ENCODE measurements at regions not wholly inside any gene's neighbourhood (a gene's known extent, or its start where the extent isn't known, plus 50 kb on each side); places are given as distances from the start of the nearest gene placed in this dataset.

- Histone ChIP-seq H3K27me3 (no peaks in the 10 kb centered on the region), H3K9me3 (replicated peaks in 1 of 3) (no peaks in the 10 kb centered on the region), H3K4me1 (replicated peaks in 1 of 2) (no peaks in the 10 kb centered on the region), H3K4me3 (no peak overlapping the region), H3K36me3 (replicated peaks in 1 of 2) (no peaks in the 10 kb centered on the region), H3K27ac (no peak overlapping the region)
- no peak for DNase-seq
- intact Hi-C loops (cut with DNase I), result no loop called here
- no peak for TF ChIP-seq CTCF (IDR thresholded peaks at IDR 0.05)
- no peak for TF ChIP-seq POLR2A (IDR thresholded peaks at IDR 0.05)
- 52 to 64% (median 55%) methylated on average over 8 to 9 of the region's 9 CpGs for WGBS, 4 donors
Measured at GRCh38 chr16:8326232-8326631, 264.1 kb downstream of the TMEM114 start.

GRCh38 chr16:8323153-8323552 is 267.2 kb downstream of the TMEM114 start:
- intact Hi-C loops (cut with DNase I), result no loop called here
- TF ChIP-seq POLR2A (IDR thresholded peaks at IDR 0.05), result no peak
- no peak for TF ChIP-seq CTCF (IDR thresholded peaks at IDR 0.05)
- Histone ChIP-seq H3K9me3 (replicated peaks in 1 of 3) (no peaks in the 10 kb centered on the region), H3K4me1 (replicated peaks in 1 of 2) (no peaks in the 10 kb centered on the region), H3K27ac (no peak overlapping the region), H3K27me3 (no peaks in the 10 kb centered on the region), H3K36me3 (replicated peaks in 1 of 2) (no peaks in the 10 kb centered on the region), H3K4me3 (no peak overlapping the region)
- DNase-seq, result no peak
- 92 to 100% (median 93%) methylated on average over 2 of the region's 2 CpGs for WGBS, 4 donors

- intact Hi-C loops (cut with DNase I), result no loop called here
- no peaks in the 10 kb centered on the region for H3K4me1 ChIP-seq (replicated peaks in 1 of 2)
- no peak for TF ChIP-seq POLR2A (IDR thresholded peaks at IDR 0.05)
- TF ChIP-seq CTCF (IDR thresholded peaks at IDR 0.05), result no peak
Measured at GRCh38 chr16:8320131-8320530, 270.2 kb downstream of the TMEM114 start.

GRCh38 chr16:8310816-8311215 is 279.5 kb downstream of the TMEM114 start:
- Histone ChIP-seq H3K9me3 (replicated peaks in 1 of 3) (no peaks in the 10 kb centered on the region), H3K4me3 (no peak overlapping the region), H3K4me1 (replicated peaks in 1 of 2) (no peaks in the 10 kb centered on the region), H3K27ac (no peak overlapping the region), H3K27me3 (no peaks in the 10 kb centered on the region), H3K36me3 (replicated peaks in 1 of 2) (no peaks in the 10 kb centered on the region)
- WGBS, 4 donors, result 61 to 72% (median 64%) methylated on average over 6 of the region's 6 CpGs
- no peak for DNase-seq
- TF ChIP-seq CTCF (IDR thresholded peaks at IDR 0.05), result no peak
- no peak for TF ChIP-seq POLR2A (IDR thresholded peaks at IDR 0.05)
- intact Hi-C loops (cut with DNase I), result no loop called here

More at GRCh38 chr16:8320131-8320530, 270.2 kb downstream of the TMEM114 start:
- 55 to 65% (median 60%) methylated on average over 5 of the region's 5 CpGs for WGBS, 4 donors
- Histone ChIP-seq H3K4me3 (no peak overlapping the region), H3K27ac (no peak overlapping the region), H3K27me3 (no peaks in the 10 kb centered on the region), H3K36me3 (replicated peaks in 1 of 2) (no peaks in the 10 kb centered on the region), H3K9me3 (replicated peaks in 1 of 3) (no peaks in the 10 kb centered on the region)
- no peak for DNase-seq

Data from adrenal gland (tissue), 9 donors.